NCI-H774 (cell line): ENCODE measurements at regions not wholly inside any gene's neighbourhood (a gene's known extent, or its start where the extent isn't known, plus 50 kb on each side); places are given as distances from the start of the nearest gene placed in this dataset.

Experiments used
- DNase-seq: peaks from one replicate; lab custom pipeline; 2025; lab: John Stamatoyannopoulos, UW

DNA sequence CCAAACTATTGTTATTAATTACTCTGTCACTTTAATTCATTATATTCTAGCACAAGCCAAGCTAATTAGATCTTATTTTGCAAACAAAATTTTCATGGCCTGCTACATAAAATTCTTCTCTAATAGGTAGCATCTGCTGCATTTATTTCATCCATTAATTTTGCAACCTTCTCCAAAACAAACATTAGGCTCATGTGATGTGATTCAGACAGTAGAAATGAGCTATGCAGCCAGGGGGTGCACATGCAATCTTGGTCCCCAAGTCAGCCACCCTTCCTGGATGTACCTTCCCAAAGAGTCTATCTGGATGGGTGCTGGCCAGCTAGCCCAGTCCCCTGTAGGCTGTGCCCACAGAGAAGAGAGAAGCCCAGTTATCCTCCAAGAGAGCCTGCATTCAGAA lies 242.1 kb upstream of the OSR1 start:
- DNase-seq, result no peak

DNA sequence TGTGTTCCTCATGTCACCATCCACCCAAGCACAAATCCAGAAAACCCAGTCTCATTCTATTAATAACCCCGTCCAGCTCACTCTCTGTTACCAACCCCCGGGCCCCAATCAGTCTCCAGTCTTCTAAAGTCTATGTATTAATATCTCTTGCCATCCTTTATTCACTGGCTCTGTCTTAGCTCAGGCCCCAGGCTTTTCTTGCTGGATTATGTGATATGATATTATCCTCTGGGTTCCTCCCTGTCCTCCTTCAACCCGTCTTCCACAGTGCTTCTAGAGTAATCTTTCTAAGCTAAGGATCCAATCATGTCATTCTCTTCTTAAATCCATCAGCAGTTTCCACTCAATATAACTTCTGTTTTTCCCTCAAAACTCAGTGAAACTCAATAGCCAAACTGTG lies 240.5 kb upstream of the OSR1 start:
- no peak for DNase-seq

DNA sequence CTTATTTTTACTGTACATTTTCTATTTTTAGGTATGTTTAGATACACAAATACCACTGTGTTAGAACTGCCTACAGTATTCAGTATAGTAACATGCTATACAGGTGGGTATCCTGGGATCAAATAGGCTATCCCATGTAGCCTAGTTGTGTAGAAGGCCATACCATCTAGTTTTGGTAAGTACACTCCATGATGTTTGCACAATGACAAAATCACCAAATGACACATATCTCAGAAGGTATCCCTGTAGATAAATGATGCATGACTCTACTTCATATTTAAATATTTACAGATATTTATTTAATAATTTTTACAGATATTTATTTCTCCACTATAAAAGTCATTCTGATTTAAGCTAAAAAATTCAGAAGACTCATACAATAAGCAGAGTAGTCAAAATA lies 233.8 kb upstream of the OSR1 start:
- DNase-seq, result no peak

DNA sequence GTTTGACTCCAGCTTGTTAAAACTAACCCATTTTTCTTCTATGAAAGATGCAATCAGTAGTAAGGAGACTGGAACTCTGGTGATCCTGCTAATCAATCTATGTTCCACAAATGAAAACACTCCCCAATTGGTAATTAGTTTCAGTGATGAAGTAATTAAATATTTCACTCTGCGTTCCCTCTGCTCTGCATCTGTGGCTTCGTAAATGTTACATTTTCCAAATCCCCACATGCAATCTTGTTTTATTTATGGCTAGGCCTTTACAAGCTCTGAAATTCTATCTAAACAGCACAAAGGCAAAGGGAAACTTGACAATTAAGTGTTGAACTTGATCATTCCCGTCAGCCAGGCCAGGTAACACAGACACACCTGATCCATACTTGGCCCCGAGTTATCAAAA lies 231.4 kb upstream of the OSR1 start:
- no peak for DNase-seq

DNA sequence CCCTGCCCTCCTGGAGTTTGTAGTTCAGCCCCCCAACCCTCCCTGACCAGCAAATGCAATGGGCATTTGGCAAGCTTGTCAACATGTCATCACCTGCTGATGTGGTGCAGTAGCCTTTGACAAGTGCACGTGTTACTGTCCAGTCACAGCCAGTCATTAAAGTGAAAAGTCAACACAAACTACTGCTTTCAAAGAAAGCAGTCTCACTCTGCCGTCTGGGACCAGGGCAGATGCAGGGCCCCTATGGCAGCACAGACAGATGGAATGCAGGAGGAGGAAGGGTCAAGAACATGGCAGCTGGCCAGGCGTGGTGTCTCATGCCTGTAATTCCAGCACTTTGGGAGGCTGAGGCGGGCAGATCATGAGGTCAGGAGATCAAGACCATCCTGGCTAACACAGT lies 222.4 kb upstream of the OSR1 start:
- no peak for DNase-seq

DNA sequence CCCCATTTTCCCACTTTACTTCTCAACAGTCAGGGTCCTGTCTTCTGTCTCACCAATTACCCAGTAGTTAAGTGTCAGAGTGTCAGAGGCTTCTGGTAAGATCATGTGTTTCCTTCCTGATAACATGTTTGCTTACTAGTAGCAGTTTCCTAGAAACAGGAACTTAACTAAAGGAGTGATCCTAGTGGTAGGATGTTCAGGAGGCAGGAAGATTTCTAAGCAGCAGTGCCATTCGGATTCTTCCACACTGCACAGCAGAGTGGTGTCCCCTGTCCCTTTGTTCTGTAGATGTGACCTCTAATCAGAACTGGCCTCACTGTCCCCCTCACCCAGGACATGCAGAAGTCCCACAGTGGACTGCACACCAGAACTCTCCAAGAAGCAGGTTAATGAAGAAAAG lies 221.8 kb upstream of the OSR1 start:
- DNase-seq, result no peak

DNA sequence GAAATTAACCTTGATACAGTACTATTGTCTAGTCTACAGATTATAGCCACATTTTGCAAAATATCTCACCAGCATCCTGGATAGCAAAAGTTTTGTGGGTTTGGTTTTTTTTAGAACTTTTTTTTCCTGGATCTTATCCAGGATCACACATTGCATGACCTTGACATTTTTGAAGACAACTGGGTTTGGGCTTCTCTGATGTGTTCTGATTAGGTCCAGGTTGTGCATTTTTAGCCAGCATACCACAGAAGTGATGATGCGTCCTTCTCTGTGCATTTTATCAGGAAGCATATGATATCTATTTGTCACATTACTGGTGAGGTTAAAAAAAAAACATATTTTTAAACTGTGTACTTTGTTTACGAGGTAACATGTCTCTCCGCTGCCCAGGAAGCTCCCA lies 221.0 kb upstream of the OSR1 start:
- DNase-seq, result no peak

DNA sequence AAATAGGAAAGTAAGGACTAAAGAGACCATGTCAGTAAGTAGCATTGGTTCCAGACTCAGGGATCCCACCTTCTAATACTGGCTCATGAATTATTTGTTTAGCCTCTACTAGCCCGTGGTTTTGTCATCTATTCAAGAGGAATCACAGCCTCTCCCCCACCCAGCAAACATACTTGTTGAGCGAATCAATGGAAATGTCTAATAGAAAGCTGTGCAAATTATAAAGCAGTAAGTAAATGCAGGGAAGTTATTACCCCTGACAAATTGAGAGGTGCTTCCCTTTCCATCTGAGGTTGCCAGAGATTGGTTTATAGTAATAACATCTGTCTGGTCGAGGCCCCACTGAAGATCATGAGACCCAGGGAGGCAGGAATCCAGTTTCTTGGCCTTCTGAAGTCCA lies 219.3 kb upstream of the OSR1 start:
- no peak for DNase-seq

DNA sequence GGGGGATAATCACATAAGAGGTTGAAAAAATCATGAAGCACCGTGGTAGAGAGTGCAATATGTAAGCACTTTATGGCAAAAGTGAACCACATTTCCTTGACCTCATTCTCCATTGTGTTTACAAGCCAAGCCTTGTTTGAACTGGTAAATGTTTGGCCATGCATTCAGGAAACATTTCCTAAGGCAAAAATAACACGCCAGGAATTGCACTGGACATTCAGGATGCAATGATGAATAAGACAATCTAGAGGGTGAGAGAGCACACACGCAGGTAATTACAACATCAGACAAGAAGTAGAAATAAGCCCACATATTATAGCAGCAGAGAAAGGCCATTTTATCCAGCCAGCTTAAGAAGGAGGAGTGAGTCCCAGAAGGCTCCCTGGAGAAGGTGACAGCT lies 218.0 kb upstream of the OSR1 start:
- DNase-seq, result no peak

DNA sequence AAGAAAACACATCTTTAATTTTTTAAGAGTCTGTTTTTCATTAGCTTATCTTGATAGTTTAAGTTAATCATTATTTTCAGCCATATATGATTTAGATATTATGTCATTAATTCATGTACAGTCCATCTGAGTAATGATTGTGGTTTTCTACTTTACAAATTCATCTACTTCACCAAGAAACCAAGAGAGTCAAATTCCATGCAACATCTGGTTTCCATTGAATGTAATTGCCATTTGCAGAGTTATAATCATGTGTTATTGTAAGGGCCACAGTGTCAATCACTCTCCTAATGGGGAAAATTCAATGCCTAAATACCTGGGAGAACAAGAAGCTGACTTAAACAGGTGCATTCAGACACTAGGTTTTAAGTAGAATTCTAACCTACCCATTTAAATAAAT lies 217.2 kb upstream of the OSR1 start:
- DNase-seq, result no peak

DNA sequence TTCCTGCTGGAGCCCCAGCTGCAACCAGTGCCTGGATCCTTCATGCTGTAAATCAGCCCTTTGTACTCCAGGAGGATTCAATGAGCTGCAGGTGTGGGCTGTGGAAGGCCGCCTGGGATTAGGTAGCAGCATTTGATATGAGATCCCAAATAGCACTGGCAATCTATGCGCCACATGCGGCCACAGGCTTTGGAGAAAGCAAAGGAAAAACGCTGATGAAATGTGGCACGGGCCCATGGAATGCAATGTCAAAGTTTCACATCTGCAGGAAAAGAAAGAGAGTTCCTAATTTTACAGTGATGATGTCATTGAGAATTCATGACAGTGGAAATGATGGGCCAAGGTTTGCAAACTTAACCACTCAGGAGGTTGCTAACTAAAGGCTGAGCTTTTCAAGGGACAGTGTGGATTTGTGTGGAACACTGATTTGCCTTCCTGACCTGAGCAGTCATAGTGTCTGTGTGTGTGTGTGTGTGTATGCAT lies 216.4 kb upstream of the OSR1 start:
- DNase-seq, result no peak

DNA sequence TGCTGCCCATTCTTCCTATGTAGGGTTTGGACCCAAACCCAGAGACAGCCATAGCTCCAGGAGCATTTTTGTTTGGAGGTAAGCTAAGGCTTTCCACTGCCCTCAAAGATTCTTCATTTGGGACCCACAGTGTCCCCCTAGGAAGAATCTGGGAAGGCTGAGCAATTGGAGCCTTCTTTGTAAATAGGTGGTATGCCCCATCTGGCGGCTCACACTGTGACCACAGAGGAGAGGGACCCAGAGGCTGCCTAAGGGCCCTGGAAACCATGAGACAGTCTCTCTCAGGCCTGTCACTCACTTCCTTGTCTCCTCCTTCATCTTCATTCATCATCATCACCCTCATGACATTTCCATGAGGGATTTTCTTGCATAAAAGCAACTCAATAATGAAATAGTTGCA lies 215.4 kb upstream of the OSR1 start:
- no peak for DNase-seq

DNA sequence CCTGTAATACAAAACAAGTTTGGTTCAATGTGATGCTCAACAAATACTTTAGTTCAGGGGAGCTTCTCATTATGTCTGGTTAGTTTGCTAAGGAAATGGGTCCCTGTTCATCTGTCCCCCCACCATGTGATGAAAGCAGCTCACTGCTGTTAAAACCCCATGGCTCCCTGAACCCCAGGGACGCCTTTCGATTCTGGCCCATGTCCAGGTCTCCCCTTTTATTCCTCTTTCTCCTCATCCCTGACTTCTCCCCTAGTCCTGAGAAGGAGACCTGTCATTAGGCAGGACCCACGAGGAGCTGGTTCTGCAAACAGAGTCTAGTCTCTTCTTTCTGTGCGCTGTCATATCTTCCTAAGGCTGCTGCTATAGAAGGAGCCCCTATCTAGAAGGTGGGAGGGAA lies 213.3 kb upstream of the OSR1 start:
- no peak for DNase-seq

DNA sequence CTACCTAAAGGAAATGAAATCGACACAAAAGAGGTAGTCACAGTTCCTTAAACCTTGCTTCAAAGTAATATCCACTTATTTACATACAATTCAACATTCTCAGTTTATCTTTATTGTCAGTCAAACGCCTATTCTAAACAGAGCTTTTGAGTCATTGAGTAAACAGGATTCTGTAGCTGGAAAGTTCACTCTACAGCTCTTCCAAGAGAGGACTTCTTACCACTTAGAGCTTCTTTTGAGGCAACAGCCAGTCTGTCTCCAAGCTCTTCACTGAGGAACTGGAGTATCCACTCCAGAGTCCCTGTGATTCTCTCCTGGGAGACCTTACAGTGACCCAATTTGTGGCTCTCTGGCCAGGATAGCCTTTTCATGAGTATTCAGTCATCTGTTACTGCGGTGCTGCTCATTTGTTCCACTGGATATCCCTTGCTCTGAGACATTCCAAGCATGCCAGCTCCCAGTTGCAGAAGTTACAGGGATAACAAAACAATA lies 210.9 kb upstream of the OSR1 start:
- DNase-seq, result no peak

DNA sequence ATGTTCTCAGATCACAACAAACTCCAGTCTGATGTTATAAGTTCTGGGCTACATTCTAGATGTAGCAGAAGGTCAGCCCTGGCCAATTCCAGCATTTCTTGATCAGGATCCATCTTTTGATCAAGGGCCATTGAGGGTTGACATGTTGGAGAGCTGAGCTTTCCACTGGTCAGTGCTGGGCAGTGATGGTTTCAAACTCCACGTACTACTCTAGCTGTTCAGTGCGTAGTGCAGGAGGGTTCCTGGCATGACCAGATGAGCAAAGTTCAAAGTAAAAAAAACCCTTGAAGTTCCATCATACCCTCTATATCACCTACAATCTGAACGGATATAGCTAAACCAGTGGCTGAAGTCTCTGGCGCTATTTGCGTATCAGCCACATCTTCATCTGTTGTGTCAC lies 210.4 kb upstream of the OSR1 start:
- DNase-seq, result no peak

DNA sequence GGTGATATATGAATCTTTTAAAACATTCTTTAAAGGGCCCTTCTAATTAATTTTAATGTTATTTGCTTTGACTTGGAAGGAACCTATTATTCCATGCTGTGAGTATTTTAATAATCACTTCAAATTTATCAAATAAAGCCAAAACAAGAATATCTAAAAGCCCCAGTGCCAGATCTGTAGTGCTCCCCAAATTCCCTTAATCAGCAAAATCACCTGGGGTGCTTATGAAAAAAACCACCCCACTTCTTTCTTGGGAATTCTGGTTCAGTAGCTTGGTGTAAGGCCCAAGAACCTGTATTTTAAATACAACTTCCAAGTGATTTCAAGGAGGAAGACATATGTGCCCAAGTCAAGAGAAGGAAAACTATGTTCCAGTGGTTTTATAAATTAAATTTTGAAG lies 202.4 kb upstream of the OSR1 start:
- DNase-seq, result no peak

DNA sequence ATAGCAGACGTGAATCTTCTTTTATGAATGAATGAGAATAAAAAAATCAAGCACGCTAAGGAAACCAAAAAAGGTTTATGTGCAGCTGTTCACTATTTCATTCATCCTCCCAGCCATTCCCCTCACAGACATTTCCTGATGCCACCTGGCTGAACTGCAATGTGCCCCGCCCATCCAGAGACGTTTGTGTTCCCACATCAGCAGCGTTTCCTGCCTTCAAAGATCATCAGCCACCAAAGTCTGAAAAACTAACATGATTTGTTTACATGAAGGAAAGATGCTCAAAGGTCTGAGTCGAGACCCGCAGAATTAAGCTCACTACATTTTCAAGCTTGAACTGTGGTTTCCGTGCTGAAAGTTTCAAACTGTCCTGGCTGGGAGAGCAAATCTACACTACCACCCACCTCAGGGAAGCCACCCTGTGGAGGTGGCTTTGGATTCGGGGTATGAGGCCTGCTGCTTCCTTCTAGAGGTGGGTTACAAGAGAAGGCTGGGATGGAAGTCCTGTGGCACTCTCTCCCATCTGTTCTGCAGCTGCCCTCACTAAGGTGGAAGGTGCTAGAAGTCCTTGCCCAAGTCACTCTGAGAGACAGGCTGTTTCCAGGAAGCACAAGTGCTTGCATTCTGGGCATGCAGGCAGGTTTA lies 201.3 kb upstream of the OSR1 start:
- no peak for DNase-seq

DNA sequence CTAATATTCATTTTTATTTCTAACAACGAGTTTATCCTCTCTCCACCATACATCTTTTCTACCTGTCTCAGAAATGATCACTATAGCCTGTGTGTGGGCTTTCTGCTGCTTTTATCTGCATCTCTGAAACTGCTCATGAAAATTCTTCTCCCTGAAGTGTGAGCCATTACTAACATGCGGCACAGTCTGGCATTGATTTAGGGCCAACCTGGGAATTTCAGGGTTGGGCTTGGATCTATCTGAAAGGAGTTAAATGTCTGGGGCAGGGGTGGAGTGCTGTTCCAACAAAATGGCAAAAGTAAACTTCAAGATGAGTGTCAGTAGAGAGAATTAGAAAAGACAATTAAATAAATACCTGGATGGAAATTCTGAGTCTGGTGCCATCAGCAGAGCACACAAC lies 198.2 kb upstream of the OSR1 start:
- DNase-seq, result no peak

DNA sequence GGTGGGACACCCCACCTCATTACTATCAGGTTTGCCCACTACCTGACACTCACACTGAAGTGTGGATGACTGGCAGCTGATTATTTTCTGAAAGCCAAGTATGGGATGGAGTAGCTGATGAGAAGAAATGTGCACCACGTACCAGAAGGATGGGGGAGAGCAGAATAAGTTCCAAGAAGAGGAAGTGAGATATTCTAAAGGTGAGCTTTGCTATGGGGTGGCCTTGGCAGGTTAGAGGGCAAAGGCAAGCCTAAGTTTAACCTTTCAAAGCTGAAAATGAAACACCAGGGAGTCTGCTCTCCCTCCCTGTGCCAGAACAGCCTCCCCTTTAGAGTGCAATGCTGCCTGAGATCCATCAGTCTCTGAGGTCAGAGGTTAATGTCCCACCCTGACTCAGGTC lies 196.1 kb upstream of the OSR1 start:
- no peak for DNase-seq

DNA sequence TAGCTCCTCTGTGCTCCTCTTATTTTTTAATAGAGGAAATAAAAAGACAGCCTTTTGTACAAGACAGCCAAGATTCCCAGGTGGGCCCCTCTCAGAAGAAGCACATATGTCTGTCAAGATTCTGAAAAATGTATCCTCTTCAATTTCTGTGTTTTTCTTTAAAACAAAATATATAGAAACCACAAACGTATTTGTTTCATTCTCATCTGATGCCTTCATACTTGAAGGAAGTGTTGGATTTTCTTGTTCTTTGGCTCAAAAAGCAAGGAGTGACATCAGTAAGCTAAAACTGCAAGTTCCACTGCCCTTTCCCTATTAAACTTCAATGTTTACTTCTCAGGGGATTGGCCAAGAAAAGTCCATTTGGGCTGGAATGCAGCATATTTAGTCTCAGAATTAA lies 193.8 kb upstream of the OSR1 start:
- no peak for DNase-seq

DNA sequence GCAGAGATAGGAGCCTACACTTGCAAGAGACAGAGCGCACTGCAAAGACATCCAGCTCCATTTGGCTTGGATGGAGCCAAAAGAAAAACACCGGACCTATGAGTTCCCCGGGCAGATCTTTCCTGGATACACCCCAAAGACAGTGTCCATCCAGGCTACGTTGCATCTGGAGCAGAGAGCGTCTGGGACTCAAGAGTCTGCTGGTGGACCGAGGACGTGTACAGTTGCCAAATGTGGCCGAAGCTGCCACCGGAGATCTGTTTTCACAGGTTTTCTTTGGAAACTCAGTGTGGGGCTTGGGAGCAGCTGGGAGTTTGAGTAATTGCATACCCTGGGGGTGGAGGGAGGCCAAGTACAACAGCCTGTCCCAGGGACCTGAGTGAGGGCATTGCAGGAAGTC lies 192.3 kb upstream of the OSR1 start:
- DNase-seq, result no peak

DNA sequence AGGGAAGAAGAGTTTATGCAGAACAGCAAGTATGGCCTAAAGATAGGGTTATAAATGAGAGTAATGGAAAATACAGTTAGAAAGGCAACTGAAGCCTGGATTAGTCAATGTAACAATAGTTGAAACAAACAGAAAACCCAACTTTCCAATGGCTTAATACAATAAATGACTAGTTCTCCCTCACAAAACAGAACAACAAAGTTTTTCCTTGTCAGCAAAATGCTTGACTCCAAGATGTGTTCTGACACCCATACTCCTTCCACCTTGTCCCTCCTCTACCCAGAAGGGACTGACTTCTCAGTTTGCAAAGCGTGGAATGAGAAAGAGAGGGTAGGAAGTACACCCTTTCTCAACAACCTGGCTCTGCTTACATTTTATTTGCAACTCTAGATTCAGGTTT lies 191.4 kb upstream of the OSR1 start:
- no peak for DNase-seq

DNA sequence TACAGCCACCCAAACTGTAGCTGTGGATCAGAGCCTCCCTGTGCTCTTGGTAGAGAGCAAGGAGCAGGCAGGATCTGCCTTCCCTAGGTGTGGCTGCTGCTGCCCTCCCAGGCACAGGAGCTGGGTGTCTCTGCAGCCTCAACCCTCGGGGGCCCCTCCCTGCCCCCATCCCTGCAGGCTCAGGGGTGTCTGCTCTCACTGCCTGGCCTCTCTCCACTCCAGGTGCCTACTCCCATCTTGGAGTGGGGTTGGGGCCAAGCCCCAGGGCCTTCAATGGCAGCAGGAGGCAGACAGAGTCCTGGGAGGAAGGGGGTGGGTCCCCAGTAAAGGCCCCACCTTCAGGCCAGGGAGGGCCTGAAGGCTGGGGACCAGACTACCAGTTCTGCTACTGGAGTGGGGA lies 189.7 kb upstream of the OSR1 start:
- DNase-seq, result no peak

DNA sequence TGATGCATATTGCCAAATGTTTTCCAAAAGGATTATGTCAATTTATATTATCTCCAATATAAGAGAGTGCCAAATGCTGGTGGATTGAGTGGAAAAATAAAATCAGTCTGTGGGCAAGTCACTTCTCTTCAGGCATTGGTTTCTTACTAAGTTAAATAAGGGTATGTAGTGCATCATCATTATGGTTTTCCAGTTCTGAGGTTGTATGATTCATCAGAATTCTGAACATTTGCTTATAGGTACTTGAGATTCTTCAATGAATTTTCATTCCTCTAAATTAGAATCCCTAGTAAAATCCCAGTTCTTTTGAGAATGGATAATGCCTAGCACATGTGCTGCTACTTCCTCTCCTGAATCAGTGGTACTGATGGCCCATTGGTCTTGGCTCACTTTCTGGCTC lies 188.9 kb upstream of the OSR1 start:
- no peak for DNase-seq

DNA sequence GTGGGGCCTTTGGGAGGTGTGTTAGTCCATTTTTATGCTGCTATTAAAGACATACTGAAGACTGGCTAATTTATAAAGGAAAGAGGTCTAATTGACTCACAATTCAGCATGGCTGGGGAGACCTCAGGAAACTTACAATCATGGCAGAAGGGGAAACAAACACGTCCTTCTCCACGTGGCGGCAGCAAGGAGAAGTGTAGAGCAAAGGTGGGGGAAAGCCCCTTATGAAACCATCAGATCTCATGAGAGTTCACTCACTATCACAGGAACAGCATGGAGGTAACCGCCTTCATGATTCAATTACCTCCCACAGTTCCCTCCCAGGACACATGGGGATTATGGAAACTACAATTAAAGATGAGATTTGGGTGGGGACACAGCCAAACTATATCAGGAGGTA lies 187.1 kb upstream of the OSR1 start:
- DNase-seq, result no peak
